ENCODE measurements at regions not wholly inside any gene's neighbourhood (a gene's known extent, or its start where the extent isn't known, plus 50 kb on each side); places are given as distances from the start of the nearest gene placed in this dataset.
"Not testable (repeated sequence)": the region's sequence is repeated elsewhere in the genome, so short reads cannot be mapped to it uniquely, and the experiment has no call there.

DNA sequence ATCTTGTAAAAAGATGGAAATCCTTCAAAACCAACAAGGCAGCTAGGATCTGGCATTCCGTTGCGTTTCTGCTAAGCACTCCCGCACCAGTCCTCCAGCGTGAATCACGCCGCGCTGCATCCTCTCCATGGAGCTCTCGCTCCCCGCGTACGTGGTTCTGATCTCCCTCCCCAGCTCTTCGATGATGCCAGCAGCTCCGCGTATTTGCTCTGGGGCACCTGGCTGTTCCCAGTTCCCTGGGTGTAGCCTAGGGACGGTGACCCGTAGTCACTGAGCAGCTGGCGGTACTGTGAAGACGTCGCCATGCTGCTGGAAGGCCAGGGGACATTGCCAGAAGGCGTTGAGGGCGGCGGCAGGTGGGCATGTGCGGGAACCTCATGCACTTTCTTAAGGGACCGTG lies 407.5 kb downstream of the RNF144A start:
- DNase-seq: no peak

GRCh38 chr2:7325186-7325585 lies 408.0 kb downstream of the RNF144A start:
- no peak for DNase-seq

GRCh38 chr2:7329465-7329864 lies 412.3 kb downstream of the RNF144A start:
- DNase-seq: no peak

GRCh38 chr2:7333189-7333765 lies 416.1 kb downstream of the RNF144A start:
- DNase-seq: no peak

- no peak for DNase-seq
Observed at GRCh38 chr2:7333960-7334493, 416.8 kb downstream of the RNF144A start.

GRCh38 chr2:7338961-7339360 lies 421.7 kb downstream of the RNF144A start:
- no peak for DNase-seq

- DNase-seq: no peak
Observed at GRCh38 chr2:7346336-7346735, 429.1 kb downstream of the RNF144A start.

- DNase-seq: no peak
Observed at GRCh38 chr2:7348761-7349160, 431.5 kb downstream of the RNF144A start.

- DNase-seq: no peak
Observed at GRCh38 chr2:7352191-7352590, 435.0 kb downstream of the RNF144A start.

DNA sequence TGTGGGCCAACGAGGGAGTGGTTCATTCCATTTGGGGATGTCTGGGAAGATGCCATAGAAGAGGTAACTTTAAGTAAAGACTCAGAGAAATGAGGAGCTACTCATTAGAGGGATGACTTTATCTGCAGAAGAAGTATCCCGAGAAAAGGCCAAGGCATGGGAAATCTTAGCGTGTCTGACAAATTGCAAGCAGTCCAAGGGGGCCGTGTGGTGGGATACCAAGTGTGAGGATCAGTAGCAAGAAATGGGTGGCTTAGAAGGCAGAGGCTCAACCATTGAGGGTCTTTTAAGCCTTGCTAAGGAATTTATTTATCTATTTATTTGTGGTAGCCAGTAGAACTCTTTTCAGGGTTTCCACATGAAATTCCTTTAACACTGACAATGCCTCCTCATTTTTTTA lies 436.4 kb downstream of the RNF144A start:
- DNase-seq: no peak

DNA sequence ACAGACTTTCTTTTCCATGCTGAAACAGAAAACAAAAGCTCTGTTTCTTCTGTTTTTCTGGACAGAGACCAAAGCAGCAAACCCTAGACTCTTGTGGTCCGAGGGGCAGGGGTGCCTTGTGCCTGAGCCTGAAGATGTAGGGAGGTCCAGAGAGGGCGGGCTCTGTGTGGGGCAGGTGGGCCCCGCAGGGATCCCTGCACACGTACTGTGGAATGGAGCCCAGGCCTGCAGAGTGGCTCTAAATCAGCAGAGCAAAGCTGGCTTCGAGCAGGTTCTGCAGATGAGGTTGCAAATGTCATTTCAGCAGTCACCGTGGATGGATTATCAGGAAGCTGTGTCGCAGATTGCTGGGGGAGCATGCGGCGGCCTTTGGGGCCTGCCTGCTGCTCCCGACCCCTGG lies 438.6 kb downstream of the RNF144A start:
- no peak for DNase-seq

DNA sequence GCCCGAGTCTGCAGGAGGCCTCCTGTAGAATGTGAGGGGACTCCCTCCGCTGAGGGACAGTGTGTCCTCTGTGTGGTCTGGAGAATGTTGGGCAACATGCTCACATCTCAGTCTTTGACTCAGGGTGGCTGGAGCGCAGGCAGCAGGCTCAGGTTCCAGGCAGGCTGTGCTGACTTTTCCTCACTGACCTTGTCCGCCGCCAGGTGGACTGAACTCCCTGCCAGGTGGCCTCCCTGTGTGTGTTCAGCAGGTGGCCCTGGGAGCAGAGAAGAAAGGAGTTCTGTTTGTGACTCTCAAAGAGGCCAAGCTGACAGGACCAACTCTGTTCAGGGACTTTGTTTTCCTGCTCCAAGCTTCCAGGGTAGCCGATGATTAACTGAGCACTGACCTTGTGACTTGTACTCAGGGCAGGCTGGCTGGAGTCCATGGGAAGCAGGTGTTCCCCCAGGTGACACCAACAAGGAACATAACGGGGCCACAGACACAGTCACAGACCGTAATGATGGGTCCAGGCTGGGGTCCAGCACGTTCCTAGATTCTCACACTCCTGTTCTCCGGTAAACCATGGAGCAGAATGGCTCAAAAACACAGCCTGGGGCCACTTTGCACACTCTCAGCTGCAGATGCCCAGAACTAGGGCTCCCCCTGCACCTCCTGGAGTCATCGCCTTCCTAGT lies 439.8 kb downstream of the RNF144A start:
- no peak for DNase-seq

GRCh38 chr2:7357993-7358392 lies 440.8 kb downstream of the RNF144A start:
- DNase-seq: no peak

- DNase-seq: no peak
Observed at GRCh38 chr2:7358865-7359447, 441.7 kb downstream of the RNF144A start.

DNA sequence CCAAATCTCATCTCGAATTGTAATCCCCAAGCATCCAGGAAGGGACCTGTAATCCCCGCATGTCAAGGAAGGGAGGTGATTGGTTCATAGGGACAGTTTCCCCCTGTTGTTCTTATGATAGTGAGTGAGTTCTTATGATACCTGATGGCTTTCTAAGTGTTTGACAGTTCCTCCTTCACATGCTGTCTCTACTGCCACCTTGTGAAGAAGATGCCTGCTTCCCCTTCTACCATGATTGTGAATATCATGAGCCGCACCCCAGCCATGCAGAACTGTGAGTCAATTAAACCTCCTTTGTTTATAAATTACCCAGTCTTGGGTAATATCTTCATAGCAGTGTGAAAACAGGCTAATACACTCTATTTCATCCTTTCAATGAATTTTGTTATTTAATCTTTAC lies 446.7 kb downstream of the RNF144A start:
- no peak for DNase-seq

DNA sequence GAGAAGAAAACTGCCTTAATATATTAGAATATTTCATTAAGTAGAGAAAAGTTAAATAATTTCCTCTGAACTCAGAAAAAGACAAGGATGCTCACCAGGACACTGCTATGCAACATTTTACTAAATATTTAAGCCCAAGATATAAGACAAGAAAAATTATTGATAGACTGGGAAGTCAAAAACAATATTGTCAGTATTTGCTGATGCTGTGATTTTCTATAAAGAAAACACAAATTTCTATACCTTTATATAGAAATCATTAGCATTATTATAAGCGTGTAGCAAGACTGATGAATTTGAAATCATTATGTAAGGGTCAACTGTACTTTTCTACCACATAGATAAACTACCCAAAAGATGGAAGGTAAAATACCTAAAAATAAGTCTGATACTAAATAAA lies 451.0 kb downstream of the RNF144A start:
- DNase-seq: no peak

DNA sequence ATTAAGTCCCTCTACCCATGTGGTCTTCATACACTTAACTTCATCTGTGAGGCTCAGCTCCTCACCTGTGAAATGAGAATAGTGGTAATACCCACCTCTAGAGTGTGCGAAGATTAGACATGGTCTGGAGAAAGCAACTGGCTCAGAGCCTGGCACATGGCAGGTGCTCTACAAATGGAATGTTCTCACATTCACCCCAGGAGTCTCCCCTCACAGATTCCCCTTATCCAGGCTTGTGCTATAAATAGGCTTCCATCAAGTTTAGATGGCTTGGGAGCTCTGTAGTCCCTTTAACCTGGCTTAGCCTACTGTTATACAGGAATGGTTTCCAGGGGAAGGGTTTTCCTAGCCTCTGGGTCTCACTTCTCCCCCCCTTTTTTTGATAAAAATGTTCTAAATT lies 455.9 kb downstream of the RNF144A start:
- no peak for DNase-seq

GRCh38 chr2:7375901-7376300 lies 458.7 kb downstream of the RNF144A start:
- DNase-seq: no peak

- peak; percentile 76 for DNase-seq
Observed at GRCh38 chr2:7377916-7378569, 460.8 kb downstream of the RNF144A start.

- no peak for DNase-seq
Observed at GRCh38 chr2:7378591-7378990, 461.4 kb downstream of the RNF144A start.

DNA sequence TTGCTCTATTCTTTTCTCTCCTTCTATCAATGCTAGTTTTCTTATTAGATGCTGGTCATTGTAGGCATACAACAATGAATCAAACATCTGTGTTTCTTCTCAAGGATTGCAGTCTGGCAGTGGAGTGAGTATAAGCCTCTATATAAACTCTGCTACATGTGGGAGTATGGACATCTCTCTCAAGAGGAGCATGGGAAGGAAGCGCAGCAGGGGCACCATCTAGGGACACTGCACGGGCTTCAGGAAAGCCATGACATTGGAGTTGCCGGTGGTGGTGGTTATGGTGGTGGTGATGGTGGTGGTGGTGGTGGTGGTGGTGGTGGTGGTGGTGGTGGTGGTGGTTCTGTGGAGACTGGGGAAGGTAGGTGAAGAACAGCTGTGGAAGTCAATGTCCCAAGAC lies 462.6 kb downstream of the RNF144A start:
- no peak for DNase-seq

GRCh38 chr2:7384773-7385349 lies 467.6 kb downstream of the RNF144A start:
- DNase-seq: no peak

- DNase-seq: not testable (repeated sequence)
Observed at GRCh38 chr2:7390311-7390710, 473.1 kb downstream of the RNF144A start.
